Right lobe of liver (tissue), 6 donors: ENCODE measurements at regions not wholly inside any gene's neighbourhood (a gene's known extent, or its start where the extent isn't known, plus 50 kb on each side); places are given as distances from the start of the nearest gene placed in this dataset.

Source experiments
- ATAC-seq, 4 donors: fragments of 200-7000 bp; cut with Tn5 transposase; one replicate each; pipeline ENCODE4 v1.9.1; 2020; ENCODE audit warnings: mild to moderate bottlenecking in 4 of 4, moderate library complexity in 4 of 4
- DNase-seq, 3 donors: peaks; one replicate each; pipeline ENCODE4 v3.0.0-alpha.2; 2020
- H3K27ac ChIP-seq, 3 donors: fragments of 200-600 bp; one replicate each; pipeline ENCODE4 v1.8.0; 2022
- H3K27me3 ChIP-seq, 2 donors: fragments of 200-600 bp; one replicate each; pipeline ENCODE4 v1.8.0; 2022
- H3K36me3 ChIP-seq, 4 donors: fragments of 200-600 bp; sonication (generic) in 1 of 4; one replicate each; pipeline versions ENCODE4 v1.5.1 to v1.8.0; 2017 to 2022; ENCODE audit warnings: control low read depth in 1 of 4
- H3K4me1 ChIP-seq, 4 donors: fragments of 200-600 bp; sonication (generic) in 1 of 4; one replicate each; pipeline versions ENCODE4 v1.5.1 to v1.8.0; 2017 to 2022; ENCODE audit warnings: control low read depth in 1 of 4
- H3K4me3 ChIP-seq, 3 donors: fragments of 200-600 bp; one replicate each; pipeline ENCODE4 v1.8.0; 2022
- H3K9me3 ChIP-seq, 4 donors: fragments of 200-600 bp; sonication (generic) in 1 of 4; one replicate each; pipeline versions ENCODE4 v1.5.1 to v1.8.0; 2017 to 2022; ENCODE audit warnings: control low read depth in 1 of 4
- CTCF ChIP-seq, 4 donors: fragments of 200-600 bp in 3 of 4; fragments of 450-650 bp in 1 of 4; IDR thresholded peaks; one replicate each; pipeline versions ENCODE4 v1.5.1 to v1.8.0; 2016 to 2022; ENCODE audit warnings: antibody characterized with exemption in 4 of 4, mild to moderate bottlenecking in 2 of 4
- POLR2A ChIP-seq: fragments of 450-650 bp; IDR thresholded peaks from one replicate; pipeline ENCODE4 v1.6.1; 2017; ENCODE audit warnings: antibody characterized with exemption, mild to moderate bottlenecking
- WGBS: methylation state at CpG from one replicate; pipeline ENCODE4 v1.1.6; 2018; ENCODE audit warnings: low coverage, low lambda C conversion rate; ENCODE audit not compliant: insufficient coverage; ENCODE audit errors: missing lambda C conversion rate; 5-methylcytosine and 5-hydroxymethylcytosine counted together
- intact Hi-C, 2 donors: fragments of 100-400 bp; cut with DNase I; formaldehyde crosslinking; loops; one replicate each; pipeline versions ENCODE4 v1.11.2 to v1.14.1; 2022
- donor health status: DM: no; HTN: yes; CAD: no.
- donor health status: DM: no; HTN: no; CAD: no.
- donor health status: DM: no; HTN: no; CAD: no.
- donor health status: DM: no; HTN: yes; CAD: no.
- donor health status: DM: no; HTN: yes; CAD: no.

DNA sequence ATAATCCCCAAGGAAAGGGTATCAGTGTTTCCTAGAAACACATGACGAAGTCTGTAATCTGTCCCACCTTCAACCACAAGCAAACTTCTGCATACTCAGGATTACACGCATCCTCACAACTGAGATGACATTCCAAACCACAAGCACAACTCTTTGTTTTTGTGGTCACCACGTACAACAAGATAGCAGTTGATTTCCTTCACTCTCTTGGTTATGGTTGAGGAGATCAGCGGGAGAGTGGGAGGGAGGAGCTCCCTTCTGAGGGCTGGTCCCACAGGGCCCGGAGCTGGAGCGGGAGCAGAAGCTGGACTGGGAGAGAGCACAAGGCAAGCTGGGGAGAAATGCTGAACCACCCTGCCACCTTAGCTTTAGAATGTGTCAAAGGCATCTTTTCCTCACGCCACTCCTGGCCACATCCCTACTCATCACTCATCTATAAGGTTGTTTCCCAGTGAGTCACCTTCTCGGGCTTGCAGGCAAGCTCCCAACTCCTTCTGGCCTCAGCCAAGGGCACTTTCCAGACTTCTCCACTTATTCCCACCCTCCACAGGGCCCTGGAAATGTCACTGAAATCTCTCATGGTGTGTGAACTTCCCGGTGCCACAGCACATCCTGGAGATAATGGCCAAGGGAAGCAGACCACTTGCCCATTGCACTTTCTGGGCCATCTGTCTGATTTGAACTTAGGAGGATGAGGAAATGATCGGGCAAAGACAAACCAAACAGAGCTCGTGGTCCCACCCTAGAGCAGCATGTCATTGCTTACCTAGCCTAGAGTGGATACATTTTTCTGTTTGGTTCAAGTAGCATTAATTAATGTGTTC, 98.9 kb upstream of the LGALSL start:
- ATAC-seq (no peak), DNase-seq (no peak)
- no peak for TF ChIP-seq CTCF (IDR thresholded peaks at IDR 0.05)
- no peak for TF ChIP-seq POLR2A
- Histone ChIP-seq H3K27me3 (no peaks in the 10 kb centered on the region), H3K36me3 (no peaks in the 10 kb centered on the region), H3K27ac (no peak overlapping the region), H3K4me3 (no peak overlapping the region), H3K9me3 (no peaks in the 10 kb centered on the region), H3K4me1 (no peaks in the 10 kb centered on the region)
- WGBS: 58% methylated on average over 6 of the region's 11 CpGs
- intact Hi-C loops: no loop called here

DNA sequence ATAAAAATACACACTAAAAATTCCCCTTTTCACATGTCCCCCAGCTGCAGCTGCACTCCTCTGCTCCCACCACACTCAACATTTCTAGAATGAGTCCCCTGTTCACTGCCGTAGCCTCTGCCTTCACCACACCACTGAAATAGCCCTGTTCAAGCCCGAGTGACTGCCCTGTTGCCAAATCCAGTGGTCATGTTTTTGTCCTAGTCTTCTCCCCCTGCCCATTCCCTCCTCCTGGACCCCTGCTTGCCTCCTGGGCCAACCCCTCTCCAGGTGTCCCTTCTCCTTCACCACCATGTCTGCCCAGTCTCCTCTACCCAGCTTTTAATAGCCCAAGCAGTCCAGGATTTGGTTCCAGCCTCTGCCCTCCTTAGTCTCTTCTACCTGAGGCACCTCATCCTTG, 97.1 kb upstream of the LGALSL start:
- Histone ChIP-seq H3K4me3 (no peak overlapping the region), H3K27ac (no peak overlapping the region), H3K4me1 (no peaks in the 10 kb centered on the region), H3K27me3 (no peaks in the 10 kb centered on the region), H3K36me3 (no peaks in the 10 kb centered on the region), H3K9me3 (no peaks in the 10 kb centered on the region)
- no peak for ATAC-seq
- no peak for TF ChIP-seq CTCF (IDR thresholded peaks at IDR 0.05)
- no peak for TF ChIP-seq POLR2A
- DNase-seq: no peak
- 69% methylated on average over 2 of the region's 2 CpGs for WGBS
- intact Hi-C loops: no loop called here

- Histone ChIP-seq H3K4me1 (peaks cover 0 to 8% (median 4%) of the 10 kb centered on the region in 4 donors), H3K9me3 (no peaks in the 10 kb centered on the region), H3K27me3 (no peaks in the 10 kb centered on the region), H3K4me3 (no peak overlapping the region), H3K36me3 (no peaks in the 10 kb centered on the region), H3K27ac (no peak overlapping the region)
- intact Hi-C loops: no loop called here
- TF ChIP-seq POLR2A (no peak), CTCF (IDR thresholded peaks at IDR 0.05) (no peak)
- no peak for ATAC-seq
- 63% methylated on average over 4 of the region's 4 CpGs for WGBS
- DNase-seq: no peak
Observed at GRCh38 chr2:64359171-64359891, 94.6 kb upstream of the LGALSL start.

DNA sequence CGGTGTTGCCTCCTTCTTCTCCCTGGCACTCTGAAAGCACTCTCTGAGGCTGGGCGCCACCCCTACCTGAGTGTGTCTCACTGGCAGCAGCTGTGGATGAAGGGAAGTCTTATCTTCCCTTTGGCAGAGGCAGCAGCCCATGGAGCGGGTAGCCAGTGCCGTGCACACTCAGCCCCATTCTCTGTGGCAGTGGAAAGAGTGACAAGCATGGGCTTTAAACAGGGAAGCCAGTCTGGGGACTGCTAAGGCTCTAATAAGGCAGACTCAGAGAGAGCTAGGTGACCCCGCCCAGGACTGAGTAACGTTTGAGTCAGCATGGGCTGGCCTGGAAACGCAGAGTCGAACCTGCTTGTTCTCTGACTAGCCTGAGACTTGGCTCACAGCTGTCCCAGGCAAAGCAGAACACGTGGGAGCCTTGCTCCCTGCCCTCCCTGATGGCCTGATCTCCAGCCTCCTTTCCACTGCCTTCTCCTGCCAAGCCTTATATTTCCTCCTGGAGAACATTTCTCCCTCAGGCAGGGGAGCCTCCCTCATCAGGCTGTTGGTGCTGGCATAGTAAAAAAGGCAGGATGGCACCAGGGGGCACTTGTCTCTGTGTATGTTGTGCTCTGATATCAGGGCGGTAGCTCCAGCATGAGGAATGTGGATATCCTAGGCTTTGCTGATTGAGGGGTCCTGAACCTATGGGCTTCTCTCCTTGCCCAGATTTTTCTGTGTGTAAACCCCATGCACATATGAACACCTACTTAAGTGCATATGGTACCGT, 93.9 kb upstream of the LGALSL start:
- Histone ChIP-seq H3K27ac (no peak overlapping the region), H3K36me3 (no peaks in the 10 kb centered on the region), H3K4me1 (peaks cover 0 to 8% (median 4%) of the 10 kb centered on the region in 4 donors), H3K27me3 (no peaks in the 10 kb centered on the region), H3K9me3 (no peaks in the 10 kb centered on the region), H3K4me3 (no peak overlapping the region)
- DNase-seq: peak in 2 of 3 donors; percentile 59 to 67
- WGBS: 62% methylated on average over 3 of the region's 11 CpGs
- ATAC-seq: peak; percentile 57 to 93 (median 67)
- intact Hi-C loops: no loop called here
- TF ChIP-seq POLR2A (no peak), CTCF (IDR thresholded peaks at IDR 0.05) (peak in 2 of 4 donors; percentile 8 to 10)
